ENCODE measurements at regions not wholly inside any gene's neighbourhood (a gene's known extent, or its start where the extent isn't known, plus 50 kb on each side); places are given as distances from the start of the nearest gene placed in this dataset.

- H3K27me3 ChIP-seq (ENCODE audit: control insufficient read depth, insufficient read depth, low read length): no peaks in the 10 kb centered on the region
- H3K4me3 ChIP-seq (ENCODE audit: low read depth, low read length): no peak overlapping the region
- H3K36me3 ChIP-seq (ENCODE audit: control insufficient read depth, insufficient read depth, low read length): no peaks in the 10 kb centered on the region
- no peaks in the 10 kb centered on the region for H3K9me3 ChIP-seq (ENCODE audit: control insufficient read depth, insufficient read depth, low read length)
- H3K4me1 ChIP-seq (ENCODE audit: control insufficient read depth, insufficient read depth, low read length): no peaks in the 10 kb centered on the region
- H3K27ac ChIP-seq (ENCODE audit: low read depth, low read length): no peak overlapping the region
- H3K9ac ChIP-seq (ENCODE audit: low read depth, low read length): no peak overlapping the region
Measured at GRCh38 chr15:95647531-95648277, 682.8 kb upstream of the NR2F2 start.

GRCh38 chr15:95653361-95653805 is 677.1 kb upstream of the NR2F2 start:
- no peaks in the 10 kb centered on the region for H3K27me3 ChIP-seq (ENCODE audit: control insufficient read depth, insufficient read depth, low read length)
- H3K9me3 ChIP-seq (ENCODE audit: control insufficient read depth, insufficient read depth, low read length): no peaks in the 10 kb centered on the region
- no peaks in the 10 kb centered on the region for H3K36me3 ChIP-seq (ENCODE audit: control insufficient read depth, insufficient read depth, low read length)
- H3K27ac ChIP-seq (ENCODE audit: low read depth, low read length): no peak overlapping the region
- H3K4me1 ChIP-seq (ENCODE audit: control insufficient read depth, insufficient read depth, low read length): no peaks in the 10 kb centered on the region
- H3K4me3 ChIP-seq (ENCODE audit: low read depth, low read length): no peak overlapping the region
- no peak overlapping the region for H3K9ac ChIP-seq (ENCODE audit: low read depth, low read length)

- Histone ChIP-seq H3K9me3 (ENCODE audit: control insufficient read depth, insufficient read depth, low read length) (no peaks in the 10 kb centered on the region), H3K27ac (ENCODE audit: low read depth, low read length) (no peak overlapping the region), H3K4me3 (ENCODE audit: low read depth, low read length) (no peak overlapping the region), H3K36me3 (ENCODE audit: control insufficient read depth, insufficient read depth, low read length) (no peaks in the 10 kb centered on the region), H3K4me1 (ENCODE audit: control insufficient read depth, insufficient read depth, low read length) (no peaks in the 10 kb centered on the region), H3K9ac (ENCODE audit: low read depth, low read length) (no peak overlapping the region), H3K27me3 (ENCODE audit: control insufficient read depth, insufficient read depth, low read length) (no peaks in the 10 kb centered on the region)
Measured at GRCh38 chr15:95655089-95655607, 675.4 kb upstream of the NR2F2 start.

- Histone ChIP-seq H3K9me3 (ENCODE audit: control insufficient read depth, insufficient read depth, low read length) (no peaks in the 10 kb centered on the region), H3K27me3 (ENCODE audit: control insufficient read depth, insufficient read depth, low read length) (no peaks in the 10 kb centered on the region), H3K36me3 (ENCODE audit: control insufficient read depth, insufficient read depth, low read length) (no peaks in the 10 kb centered on the region), H3K9ac (ENCODE audit: low read depth, low read length) (no peak overlapping the region), H3K4me3 (ENCODE audit: low read depth, low read length) (no peak overlapping the region), H3K4me1 (ENCODE audit: control insufficient read depth, insufficient read depth, low read length) (no peaks in the 10 kb centered on the region), H3K27ac (ENCODE audit: low read depth, low read length) (no peak overlapping the region)
Measured at GRCh38 chr15:95656595-95656994, 673.9 kb upstream of the NR2F2 start.

- Histone ChIP-seq H3K36me3 (ENCODE audit: control insufficient read depth, insufficient read depth, low read length) (no peaks in the 10 kb centered on the region), H3K9me3 (ENCODE audit: control insufficient read depth, insufficient read depth, low read length) (no peaks in the 10 kb centered on the region), H3K4me3 (ENCODE audit: low read depth, low read length) (no peak overlapping the region), H3K4me1 (ENCODE audit: control insufficient read depth, insufficient read depth, low read length) (no peaks in the 10 kb centered on the region), H3K27ac (ENCODE audit: low read depth, low read length) (no peak overlapping the region), H3K27me3 (ENCODE audit: control insufficient read depth, insufficient read depth, low read length) (no peaks in the 10 kb centered on the region), H3K9ac (ENCODE audit: low read depth, low read length) (no peak overlapping the region)
Measured at GRCh38 chr15:95658799-95659198, 671.7 kb upstream of the NR2F2 start.

GRCh38 chr15:95659656-95660055 is 670.8 kb upstream of the NR2F2 start:
- H3K27me3 ChIP-seq (ENCODE audit: control insufficient read depth, insufficient read depth, low read length): no peaks in the 10 kb centered on the region
- no peak overlapping the region for H3K27ac ChIP-seq (ENCODE audit: low read depth, low read length)
- H3K4me3 ChIP-seq (ENCODE audit: low read depth, low read length): no peak overlapping the region
- peaks cover 8% of the 10 kb centered on the region; the same call in 1 of the 2 replicates for H3K4me1 ChIP-seq (ENCODE audit: control insufficient read depth, insufficient read depth, low read length)
- no peaks in the 10 kb centered on the region for H3K9me3 ChIP-seq (ENCODE audit: control insufficient read depth, insufficient read depth, low read length)
- H3K9ac ChIP-seq (ENCODE audit: low read depth, low read length): no peak overlapping the region
- H3K36me3 ChIP-seq (ENCODE audit: control insufficient read depth, insufficient read depth, low read length): no peaks in the 10 kb centered on the region

GRCh38 chr15:95662638-95663037 is 667.9 kb upstream of the NR2F2 start:
- peaks cover 8% of the 10 kb centered on the region; the same call in 1 of the 2 replicates for H3K4me1 ChIP-seq (ENCODE audit: control insufficient read depth, insufficient read depth, low read length)
- no peaks in the 10 kb centered on the region for H3K9me3 ChIP-seq (ENCODE audit: control insufficient read depth, insufficient read depth, low read length)
- H3K9ac ChIP-seq (ENCODE audit: low read depth, low read length): no peak overlapping the region
- no peaks in the 10 kb centered on the region for H3K27me3 ChIP-seq (ENCODE audit: control insufficient read depth, insufficient read depth, low read length)
- H3K27ac ChIP-seq (ENCODE audit: low read depth, low read length): no peak overlapping the region
- H3K4me3 ChIP-seq (ENCODE audit: low read depth, low read length): no peak overlapping the region
- no peaks in the 10 kb centered on the region for H3K36me3 ChIP-seq (ENCODE audit: control insufficient read depth, insufficient read depth, low read length)

GRCh38 chr15:95663156-95664100 is 667.1 kb upstream of the NR2F2 start:
- Histone ChIP-seq H3K27me3 (ENCODE audit: control insufficient read depth, insufficient read depth, low read length) (no peaks in the 10 kb centered on the region), H3K9ac (ENCODE audit: low read depth, low read length) (no peak overlapping the region), H3K4me1 (ENCODE audit: control insufficient read depth, insufficient read depth, low read length) (peaks cover 8% of the 10 kb centered on the region; the same call in 1 of the 2 replicates), H3K4me3 (ENCODE audit: low read depth, low read length) (no peak overlapping the region), H3K9me3 (ENCODE audit: control insufficient read depth, insufficient read depth, low read length) (no peaks in the 10 kb centered on the region), H3K36me3 (ENCODE audit: control insufficient read depth, insufficient read depth, low read length) (no peaks in the 10 kb centered on the region), H3K27ac (ENCODE audit: low read depth, low read length) (no peak overlapping the region)

GRCh38 chr15:95664450-95664849 is 666.0 kb upstream of the NR2F2 start:
- H3K27me3 ChIP-seq (ENCODE audit: control insufficient read depth, insufficient read depth, low read length): no peaks in the 10 kb centered on the region
- peaks cover 8% of the 10 kb centered on the region; the same call in 1 of the 2 replicates for H3K4me1 ChIP-seq (ENCODE audit: control insufficient read depth, insufficient read depth, low read length)
- no peaks in the 10 kb centered on the region for H3K9me3 ChIP-seq (ENCODE audit: control insufficient read depth, insufficient read depth, low read length)
- H3K36me3 ChIP-seq (ENCODE audit: control insufficient read depth, insufficient read depth, low read length): no peaks in the 10 kb centered on the region
- H3K4me3 ChIP-seq (ENCODE audit: low read depth, low read length): no peak overlapping the region
- H3K9ac ChIP-seq (ENCODE audit: low read depth, low read length): no peak overlapping the region
- no peak overlapping the region for H3K27ac ChIP-seq (ENCODE audit: low read depth, low read length)

- Histone ChIP-seq H3K4me3 (ENCODE audit: low read depth, low read length) (no peak overlapping the region), H3K4me1 (ENCODE audit: control insufficient read depth, insufficient read depth, low read length) (peaks cover 3% of the 10 kb centered on the region; the same call in 1 of the 2 replicates), H3K27me3 (ENCODE audit: control insufficient read depth, insufficient read depth, low read length) (no peaks in the 10 kb centered on the region), H3K36me3 (ENCODE audit: control insufficient read depth, insufficient read depth, low read length) (no peaks in the 10 kb centered on the region), H3K27ac (ENCODE audit: low read depth, low read length) (no peak overlapping the region), H3K9ac (ENCODE audit: low read depth, low read length) (no peak overlapping the region), H3K9me3 (ENCODE audit: control insufficient read depth, insufficient read depth, low read length) (no peaks in the 10 kb centered on the region)
Measured at GRCh38 chr15:95669146-95669922, 661.2 kb upstream of the NR2F2 start.
